ENCODE measurements at regions not wholly inside any gene's neighbourhood (a gene's known extent, or its start where the extent isn't known, plus 50 kb on each side); places are given as distances from the start of the nearest gene placed in this dataset.

- H3K9me3 Mint-ChIP-seq, result peaks cover 4% of the 10 kb centered on the region
- ATAC-seq (no peak), DNase-seq (ENCODE audit: low spot score) (no peak)
- peaks cover 8% of the 10 kb centered on the region for H3K4me1 Mint-ChIP-seq
- CTCF ChIA-PET, result no interaction called here
- H3K36me3 Mint-ChIP-seq, result no peaks in the 10 kb centered on the region
- POLR2A ChIA-PET, result no interaction called here
- TF ChIP-seq MAX (CRISPR knock-in tag; IDR thresholded peaks at IDR 0.05) (no peak), JAZF1 (CRISPR knock-in tag; IDR thresholded peaks at IDR 0.05) (no peak), KAT7 (CRISPR knock-in tag; IDR thresholded peaks at IDR 0.05; ENCODE audit: borderline replicate concordance) (no peak)
- H3K27ac Mint-ChIP-seq, result no peak overlapping the region
- H3K4me3 Mint-ChIP-seq, result no peak overlapping the region
- no peaks in the 10 kb centered on the region for H3K27me3 Mint-ChIP-seq (ENCODE audit: low read depth)
Observed at GRCh38 chr12:85625467-85625866, 210.7 kb downstream of the RASSF9 start.

GRCh38 chr12:85626001-85626783 lies 210.0 kb downstream of the RASSF9 start:
- no peak for DNase-seq (ENCODE audit: low spot score)
- no peaks in the 10 kb centered on the region for H3K36me3 Mint-ChIP-seq
- no peak for ATAC-seq
- H3K9me3 Mint-ChIP-seq, result peaks cover 4% of the 10 kb centered on the region
- POLR2A ChIA-PET, result no interaction called here
- H3K4me3 Mint-ChIP-seq, result no peak overlapping the region
- TF ChIP-seq ZNF219 (CRISPR knock-in tag; IDR thresholded peaks at IDR 0.05; ENCODE audit: borderline replicate concordance) (no peak), NR1H2 (CRISPR knock-in tag; IDR thresholded peaks at IDR 0.05) (no peak), PRRX2 (CRISPR knock-in tag; IDR thresholded peaks at IDR 0.05) (no peak), RORB (CRISPR knock-in tag; IDR thresholded peaks at IDR 0.05) (no peak), USF2 (CRISPR knock-in tag; IDR thresholded peaks at IDR 0.05) (no peak), OVOL2 (CRISPR knock-in tag; IDR thresholded peaks at IDR 0.05; ENCODE audit: borderline replicate concordance) (no peak), AFF4 (CRISPR knock-in tag; IDR thresholded peaks at IDR 0.05; ENCODE audit: borderline replicate concordance) (no peak), JUN (CRISPR knock-in tag; IDR thresholded peaks at IDR 0.05) (no peak), ZBTB43 (CRISPR knock-in tag; IDR thresholded peaks at IDR 0.05) (no peak), ZNF121 (CRISPR knock-in tag; IDR thresholded peaks at IDR 0.05) (no peak), GABPB1 (CRISPR knock-in tag; IDR thresholded peaks at IDR 0.05) (no peak), ATF1 (CRISPR knock-in tag; IDR thresholded peaks at IDR 0.05) (no peak), GTF2I (CRISPR knock-in tag; conservative IDR thresholded peaks at IDR 0.05) (no peak), ZNF138 (CRISPR knock-in tag; conservative IDR thresholded peaks at IDR 0.05) (no peak), HMGXB4 (CRISPR knock-in tag; IDR thresholded peaks at IDR 0.05) (no peak)
- H3K27me3 Mint-ChIP-seq (ENCODE audit: low read depth), result no peaks in the 10 kb centered on the region
- no peak overlapping the region for H3K27ac Mint-ChIP-seq
- peaks cover 5% of the 10 kb centered on the region for H3K4me1 Mint-ChIP-seq
- CTCF ChIA-PET, result no interaction called here

Data from WTC11 (cell line).